ENCODE measurements at regions not wholly inside any gene's neighbourhood (a gene's known extent, or its start where the extent isn't known, plus 50 kb on each side); places are given as distances from the start of the nearest gene placed in this dataset.

DNA sequence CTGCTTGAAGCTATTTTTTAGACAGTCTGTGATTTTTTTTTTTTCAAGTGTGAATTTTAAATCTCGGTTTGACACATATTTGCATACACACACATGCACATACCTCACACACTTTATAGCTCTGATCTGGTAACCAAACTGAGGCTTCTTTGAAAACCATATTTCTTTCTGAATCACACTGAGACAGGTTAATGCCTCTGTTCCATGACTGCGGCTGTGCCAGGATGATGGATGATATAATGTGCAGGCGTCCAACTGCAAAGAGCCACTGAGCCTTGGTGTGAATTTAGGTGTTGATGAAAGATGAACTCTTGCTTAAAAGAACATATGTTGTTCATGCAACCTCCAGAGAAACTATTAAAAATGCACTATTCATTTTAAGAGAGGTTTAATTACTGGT is 504.0 kb upstream of the OLFM3 start:
- TF ChIP-seq POLR2A (IDR thresholded peaks at IDR 0.05; ENCODE audit: low read depth, low read length) (no peak), CEBPB (IDR thresholded peaks at IDR 0.05; ENCODE audit: low read depth, low read length) (no peak), MXI1 (IDR thresholded peaks at IDR 0.05; ENCODE audit: borderline replicate concordance, low read depth, low read length) (no peak), BHLHE40 (IDR thresholded peaks at IDR 0.05; ENCODE audit: low read depth, low read length) (no peak), RAD21 (IDR thresholded peaks at IDR 0.05; ENCODE audit: low read length) (no peak), MAFK (IDR thresholded peaks at IDR 0.05; ENCODE audit: low read depth, low read length) (no peak), SMC3 (IDR thresholded peaks at IDR 0.05; ENCODE audit: low read depth, low read length) (no peak)
- TF ChIP-seq, protein P1, sequence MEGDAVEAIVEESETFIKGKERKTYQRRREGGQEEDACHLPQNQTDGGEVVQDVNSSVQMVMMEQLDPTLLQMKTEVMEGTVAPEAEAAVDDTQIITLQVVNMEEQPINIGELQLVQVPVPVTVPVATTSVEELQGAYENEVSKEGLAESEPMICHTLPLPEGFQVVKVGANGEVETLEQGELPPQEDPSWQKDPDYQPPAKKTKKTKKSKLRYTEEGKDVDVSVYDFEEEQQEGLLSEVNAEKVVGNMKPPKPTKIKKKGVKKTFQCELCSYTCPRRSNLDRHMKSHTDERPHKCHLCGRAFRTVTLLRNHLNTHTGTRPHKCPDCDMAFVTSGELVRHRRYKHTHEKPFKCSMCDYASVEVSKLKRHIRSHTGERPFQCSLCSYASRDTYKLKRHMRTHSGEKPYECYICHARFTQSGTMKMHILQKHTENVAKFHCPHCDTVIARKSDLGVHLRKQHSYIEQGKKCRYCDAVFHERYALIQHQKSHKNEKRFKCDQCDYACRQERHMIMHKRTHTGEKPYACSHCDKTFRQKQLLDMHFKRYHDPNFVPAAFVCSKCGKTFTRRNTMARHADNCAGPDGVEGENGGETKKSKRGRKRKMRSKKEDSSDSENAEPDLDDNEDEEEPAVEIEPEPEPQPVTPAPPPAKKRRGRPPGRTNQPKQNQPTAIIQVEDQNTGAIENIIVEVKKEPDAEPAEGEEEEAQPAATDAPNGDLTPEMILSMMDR (conservative IDR thresholded peaks at IDR 0.05; ENCODE audit: low read depth, low read length), result no peak
- TF ChIP-seq, protein P2, sequence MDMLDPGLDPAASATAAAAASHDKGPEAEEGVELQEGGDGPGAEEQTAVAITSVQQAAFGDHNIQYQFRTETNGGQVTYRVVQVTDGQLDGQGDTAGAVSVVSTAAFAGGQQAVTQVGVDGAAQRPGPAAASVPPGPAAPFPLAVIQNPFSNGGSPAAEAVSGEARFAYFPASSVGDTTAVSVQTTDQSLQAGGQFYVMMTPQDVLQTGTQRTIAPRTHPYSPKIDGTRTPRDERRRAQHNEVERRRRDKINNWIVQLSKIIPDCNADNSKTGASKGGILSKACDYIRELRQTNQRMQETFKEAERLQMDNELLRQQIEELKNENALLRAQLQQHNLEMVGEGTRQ (IDR thresholded peaks at IDR 0.05; ENCODE audit: low read depth, low read length), result no peak
